GM23338 (cell line): ENCODE measurements at regions not wholly inside any gene's neighbourhood (a gene's known extent, or its start where the extent isn't known, plus 50 kb on each side); places are given as distances from the start of the nearest gene placed in this dataset.

ENCODE experiments used
- ATAC-seq: fragments of 200-7000 bp; cut with Tn5 transposase; 3 replicates; pipeline ENCODE4 v1.9.1; 2020
- DNase-seq: peaks from one replicate; pipeline ENCODE4 v3.0.0-alpha.2; 2015; ENCODE audit warnings: low spot score
- H2AFZ ChIP-seq: fragments of 200-600 bp; sonication (generic); 2 replicates; pipeline ENCODE4 v1.8.0; 2016; ENCODE audit warnings: antibody characterized with exemption, mild to moderate bottlenecking, moderate library complexity
- H3F3A ChIP-seq: fragments of 200-600 bp; sonication (generic); replicated peaks from 2 replicates; pipeline ENCODE4 v1.8.0; 2017; ENCODE audit warnings: antibody characterized with exemption, mixed run types, low read depth
- H3K27ac ChIP-seq: fragments of 200-600 bp; sonication (generic); 2 replicates; pipeline ENCODE4 v1.6.1; 2016; ENCODE audit warnings: low read depth
- H3K27me3 ChIP-seq: fragments of 200-600 bp; sonication (generic); 2 replicates; pipeline ENCODE4 v1.8.0; 2016; ENCODE audit warnings: mild to moderate bottlenecking, mixed run types, moderate library complexity; ENCODE audit not compliant: insufficient read depth
- H3K36me3 ChIP-seq: fragments of 200-600 bp; sonication (generic); 2 replicates; pipeline ENCODE4 v1.8.0; 2016; ENCODE audit warnings: mild to moderate bottlenecking; ENCODE audit not compliant: insufficient read depth
- H3K4me1 ChIP-seq: fragments of 200-600 bp; sonication (generic); 2 replicates; pipeline ENCODE4 v1.8.0; 2016; ENCODE audit warnings: mild to moderate bottlenecking, moderate library complexity; ENCODE audit not compliant: insufficient read depth
- H3K4me2 ChIP-seq: fragments of 200-600 bp; sonication (generic); 2 replicates; pipeline ENCODE4 v1.7.1; 2017; ENCODE audit warnings: mixed run types
- H3K4me3 ChIP-seq: fragments of 200-600 bp; sonication (generic); 2 replicates; pipeline ENCODE4 v1.6.1; 2016; ENCODE audit warnings: mixed run types
- H3K79me2 ChIP-seq: fragments of 200-600 bp; sonication (generic); replicated peaks from 2 replicates; pipeline ENCODE4 v1.8.0; 2017; ENCODE audit warnings: mild to moderate bottlenecking; ENCODE audit not compliant: insufficient read depth
- H3K9me2 ChIP-seq: fragments of 200-600 bp; sonication (generic); 2 replicates; pipeline ENCODE4 v1.8.0; 2017; ENCODE audit not compliant: insufficient read depth
- H4K20me1 ChIP-seq: fragments of 200-600 bp; sonication (generic); replicated peaks from 2 replicates; pipeline ENCODE4 v1.8.0; 2017; ENCODE audit warnings: mild to moderate bottlenecking; ENCODE audit not compliant: insufficient read depth
- H3K27ac Mint-ChIP-seq: 2 replicates; pipeline ENCODE4 v1.8.0; 2020; ENCODE audit warnings: inconsistent platforms, mild to moderate bottlenecking, moderate library complexity, mixed read lengths
- H3K27me3 Mint-ChIP-seq: 3 replicates; pipeline ENCODE4 v1.8.0; 2022; ENCODE audit warnings: low read depth, mild to moderate bottlenecking, moderate library complexity, mixed read lengths, inconsistent platforms; ENCODE audit not compliant: insufficient read depth, poor library complexity
- H3K36me3 Mint-ChIP-seq: 3 replicates; pipeline ENCODE4 v1.8.0; 2021; ENCODE audit warnings: low read depth, mild to moderate bottlenecking, inconsistent platforms, moderate library complexity, mixed read lengths
- H3K4me1 Mint-ChIP-seq: 3 replicates; pipeline ENCODE4 v1.8.0; 2020; ENCODE audit warnings: mild to moderate bottlenecking, inconsistent platforms, mixed read lengths
- H3K4me3 Mint-ChIP-seq: 3 replicates; pipeline ENCODE4 v1.8.0; 2021; ENCODE audit warnings: moderate library complexity, mild to moderate bottlenecking, inconsistent platforms, mixed read lengths
- H3K9me3 Mint-ChIP-seq: 3 replicates; pipeline ENCODE4 v1.8.0; 2020; ENCODE audit warnings: moderate library complexity, mild to moderate bottlenecking, inconsistent platforms, mixed read lengths
- CTCF ChIP-seq, 2 experiments: fragments of 200-600 bp in 1 of 2; sonication (generic) in 1 of 2; conservative IDR thresholded peaks; 2 replicates each; pipeline versions ENCODE4 v1.5.1 to v1.6.1; 2016 to 2017; ENCODE audit warnings: antibody characterized with exemption in 2 of 2, low read depth in 2 of 2, mild to moderate bottlenecking in 2 of 2, moderate library complexity in 1 of 2
- EZH2phosphoT487 ChIP-seq: fragments of 200-600 bp; sonication (generic); IDR thresholded peaks from one replicate; pipeline ENCODE4 v1.8.1; 2018; ENCODE audit warnings: antibody characterized with exemption; ENCODE audit not compliant: unreplicated experiment
- NANOG ChIP-seq: IDR thresholded peaks from 2 replicates; pipeline ENCODE4 v1.6.1; 2016; ENCODE audit warnings: antibody characterized with exemption, borderline replicate concordance
- STAT1 ChIP-seq: IDR thresholded peaks from one replicate; pipeline ENCODE4 v1.6.1; 2016; ENCODE audit warnings: antibody characterized with exemption; ENCODE audit not compliant: unreplicated experiment
- ZNF331 ChIP-seq: fragments of 250-450 bp; sonication (Bioruptor Pico); IDR thresholded peaks from 2 replicates; pipeline ENCODE4 v1.5.0; 2020; ENCODE audit warnings: low read depth, mild to moderate bottlenecking, moderate library complexity
- ZNF462 ChIP-seq: fragments of 250-450 bp; sonication (Bioruptor Pico); IDR thresholded peaks from 2 replicates; pipeline ENCODE4 v1.5.0; 2020; ENCODE audit warnings: mild to moderate bottlenecking, moderate library complexity

- Mint-ChIP-seq H3K27ac (no peak overlapping the region), H3K27me3 (peaks cover 2% of the 10 kb centered on the region), H3K4me1 (peaks cover 5% of the 10 kb centered on the region; the same call in 2 of the 3 replicates), H3K9me3 (peaks cover 14% of the 10 kb centered on the region), H3K4me3 (no peak overlapping the region), H3K36me3 (peaks cover 11% of the 10 kb centered on the region; the same call in 2 of the 3 replicates)
- DNase-seq (no peak), ATAC-seq (no peak)
- H3K4me1 ChIP-seq: no peaks in the 10 kb centered on the region
- H3K9me2 ChIP-seq: no peaks in the 10 kb centered on the region
- H3F3A ChIP-seq: no peaks in the 10 kb centered on the region
- H3K36me3 ChIP-seq: peaks cover 1% of the 10 kb centered on the region; the same call in 1 of the 2 replicates
- no peak overlapping the region for H3K27ac ChIP-seq
- TF ChIP-seq NANOG: no peak
- no peak for TF ChIP-seq ZNF462 (CRISPR knock-in tag)
- TF ChIP-seq EZH2phosphoT487: no peak
- TF ChIP-seq ZNF331 (CRISPR knock-in tag): no peak
- no peak for TF ChIP-seq STAT1
- no peak overlapping the region for H3K4me3 ChIP-seq
- no peaks in the 10 kb centered on the region for H3K27me3 ChIP-seq
- no peak overlapping the region for H2AFZ ChIP-seq
- H3K79me2 ChIP-seq: no peaks in the 10 kb centered on the region
- no peaks in the 10 kb centered on the region for H4K20me1 ChIP-seq
- H3K4me2 ChIP-seq: no peak overlapping the region
These were observed 440.9 kb upstream of the EDIL3 start for GRCh38 chr5:84825606-84826005.

- Mint-ChIP-seq H3K4me3 (no peak overlapping the region), H3K36me3 (no peaks in the 10 kb centered on the region), H3K27me3 (no peaks in the 10 kb centered on the region), H3K9me3 (no peaks in the 10 kb centered on the region), H3K27ac (no peak overlapping the region), H3K4me1 (peaks cover 6% of the 10 kb centered on the region)
- Histone ChIP-seq H3K4me1 (no peaks in the 10 kb centered on the region; the same call in 1 of the 2 replicates), H3K27me3 (no peaks in the 10 kb centered on the region), H2AFZ (peak overlapping the region; percentile 2; the same call in 1 of the 2 replicates), H3K79me2 (no peaks in the 10 kb centered on the region), H3K4me2 (no peak overlapping the region), H4K20me1 (no peaks in the 10 kb centered on the region), H3F3A (no peaks in the 10 kb centered on the region), H3K4me3 (no peak overlapping the region), H3K9me2 (no peaks in the 10 kb centered on the region), H3K36me3 (no peaks in the 10 kb centered on the region), H3K27ac (no peak overlapping the region)
- ATAC-seq (peak; percentile 55; the same call in 2 of the 3 replicates), DNase-seq (peak; percentile 52)
- no peak for TF ChIP-seq EZH2phosphoT487
- 0 out of 4 replicates have a peak, but pooled peaks of 1 of the 2 experiments have one; percentile 14 for TF ChIP-seq CTCF (conservative IDR thresholded peaks at IDR 0.05; ENCODE audit: low read depth in 2 of 2)
These were observed 437.2 kb upstream of the EDIL3 start for GRCh38 chr5:84821924-84822323.
